GM21825 (cell line): ENCODE measurements at regions not wholly inside any gene's neighbourhood (a gene's known extent, or its start where the extent isn't known, plus 50 kb on each side); places are given as distances from the start of the nearest gene placed in this dataset.
A peak's percentile ranks its signal among the peaks of the same experiment; 100 is the strongest.

Experiments
- ATAC-seq: cut with Tn5 transposase; IDR thresholded peaks from one replicate; pipeline ENCODE4 v1.9.1; 2021; ENCODE audit warnings: mild to moderate bottlenecking, moderate library complexity; ENCODE audit not compliant: unreplicated experiment

GRCh38 chr20:4371623-4372251 lies 122.7 kb upstream of the ADRA1D start:
- ATAC-seq, result no peak

GRCh38 chr20:4370851-4371250 lies 121.8 kb upstream of the ADRA1D start:
- ATAC-seq, result no peak

- peak; percentile 71 for ATAC-seq
These were observed 120.7 kb upstream of the ADRA1D start for GRCh38 chr20:4369798-4370124.

GRCh38 chr20:4369119-4369797 lies 120.2 kb upstream of the ADRA1D start:
- ATAC-seq, result no peak

GRCh38 chr20:4366076-4366475 lies 117.0 kb upstream of the ADRA1D start:
- no peak for ATAC-seq

GRCh38 chr20:4358552-4358951 lies 109.5 kb upstream of the ADRA1D start:
- no peak for ATAC-seq

- ATAC-seq, result no peak
These were observed 103.3 kb upstream of the ADRA1D start for GRCh38 chr20:4352348-4352747.

GRCh38 chr20:4350096-4350495 lies 101.0 kb upstream of the ADRA1D start:
- no peak for ATAC-seq

- no peak for ATAC-seq
These were observed 95.6 kb upstream of the ADRA1D start for GRCh38 chr20:4344670-4345069.

- ATAC-seq, result no peak
These were observed 93.5 kb upstream of the ADRA1D start for GRCh38 chr20:4342609-4343008.

- no peak for ATAC-seq
These were observed 92.9 kb upstream of the ADRA1D start for GRCh38 chr20:4341804-4342485.

- ATAC-seq, result no peak
These were observed 86.6 kb upstream of the ADRA1D start for GRCh38 chr20:4335722-4336121.

- no peak for ATAC-seq
These were observed 83.2 kb upstream of the ADRA1D start for GRCh38 chr20:4332121-4332860.

GRCh38 chr20:4330011-4330410 lies 80.9 kb upstream of the ADRA1D start:
- ATAC-seq, result no peak

- no peak for ATAC-seq
These were observed 80.1 kb upstream of the ADRA1D start for GRCh38 chr20:4329232-4329631.

GRCh38 chr20:4328541-4328940 lies 79.5 kb upstream of the ADRA1D start:
- ATAC-seq, result no peak

GRCh38 chr20:4327956-4328355 lies 78.9 kb upstream of the ADRA1D start:
- ATAC-seq, result no peak

GRCh38 chr20:4326195-4327065 lies 77.3 kb upstream of the ADRA1D start:
- no peak for ATAC-seq

GRCh38 chr20:4325548-4326187 lies 76.6 kb upstream of the ADRA1D start:
- no peak for ATAC-seq

- no peak for ATAC-seq
These were observed 75.6 kb upstream of the ADRA1D start for GRCh38 chr20:4324611-4325243.
